Breast epithelium (tissue), 4 donors: ENCODE measurements at regions not wholly inside any gene's neighbourhood (a gene's known extent, or its start where the extent isn't known, plus 50 kb on each side); places are given as distances from the start of the nearest gene placed in this dataset.

Experiments used
- DNase-seq, 2 donors: peaks; one replicate each; pipeline ENCODE4 v3.0.0-alpha.2; 2019; ENCODE audit warnings: low spot score in 2 of 2
- H3K27ac ChIP-seq, 2 donors: fragments of 200-600 bp; sonication (generic) in 1 of 2; one replicate each; pipeline ENCODE4 v1.5.1; 2016 to 2019; ENCODE audit warnings: mild to moderate bottlenecking in 1 of 2
- H3K27me3 ChIP-seq, 2 donors: fragments of 200-600 bp; sonication (generic) in 1 of 2; one replicate each; pipeline versions ENCODE4 v1.5.1 to v1.6.0; 2017 to 2019; ENCODE audit warnings: control low read depth in 1 of 2, mild to moderate bottlenecking in 1 of 2
- H3K36me3 ChIP-seq: fragments of 200-600 bp; one replicate; pipeline ENCODE4 v1.5.1; 2019
- H3K4me1 ChIP-seq, 2 donors: fragments of 200-600 bp; sonication (generic); one replicate each; pipeline ENCODE4 v1.5.1; 2016 to 2019; ENCODE audit warnings: control low read depth in 1 of 2
- H3K4me3 ChIP-seq, 3 donors: fragments of 200-600 bp; sonication (generic); 1 replicate in 2 of 3; 2 replicates in 1 of 3; pipeline ENCODE4 v1.5.1; 2016 to 2019; ENCODE audit warnings: mild to moderate bottlenecking in 3 of 3, moderate library complexity in 2 of 3
- H3K9me3 ChIP-seq, 2 donors: fragments of 200-600 bp; sonication (generic) in 1 of 2; one replicate each; pipeline ENCODE4 v1.5.1; 2016 to 2019; ENCODE audit warnings: control low read depth in 1 of 2
- CTCF ChIP-seq, 3 donors: fragments of 450-650 bp; IDR thresholded peaks; one replicate each; pipeline ENCODE4 v1.5.1; 2016 to 2017; ENCODE audit warnings: antibody characterized with exemption in 3 of 3, mild to moderate bottlenecking in 3 of 3, moderate library complexity in 3 of 3
- POLR2A ChIP-seq: fragments of 450-650 bp; IDR thresholded peaks from one replicate; pipeline ENCODE4 v1.6.1; 2016; ENCODE audit warnings: antibody characterized with exemption, mild to moderate bottlenecking, moderate library complexity
- POLR2AphosphoS5 ChIP-seq, 3 donors: sonication (generic); formaldehyde crosslinking; IDR thresholded peaks; one replicate each; pipeline ENCODE4 v1.6.1; 2017; ENCODE audit warnings: antibody characterized with exemption in 3 of 3
- intact Hi-C: fragments of 100-400 bp; cut with DNase I; formaldehyde crosslinking; loops from one replicate; pipeline ENCODE4 v1.15.1; 2023; ENCODE audit warnings: low total_unique reads

DNA sequence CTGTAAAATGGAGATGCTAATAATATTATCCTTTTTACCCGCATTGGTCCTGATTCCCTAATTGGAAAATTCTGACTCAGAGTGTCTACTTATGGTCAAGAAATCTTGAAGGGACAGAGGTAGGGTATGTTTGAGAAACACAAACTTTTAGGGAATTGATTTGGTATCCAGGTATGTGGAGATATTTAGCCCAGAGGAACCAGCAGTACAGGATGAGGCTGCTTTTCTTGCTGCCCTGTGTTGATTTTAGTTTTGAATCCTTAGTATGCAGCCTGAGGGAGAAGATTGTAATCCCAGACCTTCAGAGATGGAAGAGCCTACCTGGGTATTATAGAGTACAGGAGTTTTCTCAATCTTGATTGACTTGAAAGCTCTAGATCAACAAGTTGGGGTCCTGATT, 569.1 kb downstream of the PDCD6IP start:
- DNase-seq: no peak
- no peak for TF ChIP-seq POLR2AphosphoS5 (IDR thresholded peaks at IDR 0.05)
- Histone ChIP-seq H3K4me1 (no peaks in the 10 kb centered on the region), H3K4me3 (no peak overlapping the region), H3K36me3 (no peaks in the 10 kb centered on the region), H3K27me3 (no peaks in the 10 kb centered on the region), H3K9me3 (no peaks in the 10 kb centered on the region), H3K27ac (no peak overlapping the region)
- intact Hi-C loops: no loop called here

GRCh38 chr3:34374521-34374920, 576.1 kb downstream of the PDCD6IP start:
- intact Hi-C loops: no loop called here
- DNase-seq: no peak
- Histone ChIP-seq H3K27me3 (no peaks in the 10 kb centered on the region), H3K9me3 (no peaks in the 10 kb centered on the region), H3K4me1 (no peaks in the 10 kb centered on the region), H3K27ac (no peak overlapping the region), H3K4me3 (no peak overlapping the region), H3K36me3 (no peaks in the 10 kb centered on the region)
- TF ChIP-seq CTCF (IDR thresholded peaks at IDR 0.05) (no peak), POLR2AphosphoS5 (IDR thresholded peaks at IDR 0.05) (no peak), POLR2A (no peak)

- TF ChIP-seq POLR2A: no peak
- TF ChIP-seq POLR2AphosphoS5 (IDR thresholded peaks at IDR 0.05): no peak
- no peak for TF ChIP-seq CTCF (IDR thresholded peaks at IDR 0.05)
- H3K9me3 ChIP-seq: no peaks in the 10 kb centered on the region
- intact Hi-C loops: no loop called here
Observed at GRCh38 chr3:34376691-34377090, 578.3 kb downstream of the PDCD6IP start.

GRCh38 chr3:34377961-34378360, 579.5 kb downstream of the PDCD6IP start:
- TF ChIP-seq POLR2AphosphoS5 (IDR thresholded peaks at IDR 0.05) (no peak), CTCF (IDR thresholded peaks at IDR 0.05) (no peak), POLR2A (no peak)
- Histone ChIP-seq H3K9me3 (no peaks in the 10 kb centered on the region), H3K4me3 (no peak overlapping the region), H3K27me3 (no peaks in the 10 kb centered on the region), H3K36me3 (no peaks in the 10 kb centered on the region), H3K4me1 (no peaks in the 10 kb centered on the region), H3K27ac (no peak overlapping the region)
- intact Hi-C loops: no loop called here
- no peak for DNase-seq

More at GRCh38 chr3:34376691-34377090, 578.3 kb downstream of the PDCD6IP start:
- no peak for DNase-seq
- no peaks in the 10 kb centered on the region for H3K4me1 ChIP-seq
- H3K27ac ChIP-seq: no peak overlapping the region
- H3K27me3 ChIP-seq: no peaks in the 10 kb centered on the region
- no peak overlapping the region for H3K4me3 ChIP-seq
- no peaks in the 10 kb centered on the region for H3K36me3 ChIP-seq

DNA sequence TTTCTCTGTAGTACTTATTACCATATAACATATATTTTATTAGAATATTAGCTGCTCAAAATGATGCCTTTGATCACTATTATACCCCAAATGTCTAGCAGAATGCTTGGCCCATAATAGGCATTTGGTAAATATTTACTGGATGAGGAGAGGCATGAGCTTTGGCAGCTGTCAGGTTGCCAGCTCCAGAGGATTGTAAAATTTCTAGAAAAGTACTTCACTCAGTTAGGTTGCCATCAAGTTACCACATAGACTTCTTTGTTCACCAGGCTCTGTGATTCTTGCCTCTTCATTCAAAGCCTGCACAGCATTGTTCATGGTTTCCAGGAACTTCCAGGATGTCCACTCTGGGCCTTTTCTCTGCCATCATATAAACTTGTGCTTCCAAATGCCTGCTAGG, 582.8 kb downstream of the PDCD6IP start:
- Histone ChIP-seq H3K4me3 (no peak overlapping the region), H3K4me1 (no peaks in the 10 kb centered on the region), H3K27ac (no peak overlapping the region), H3K27me3 (no peaks in the 10 kb centered on the region), H3K9me3 (peaks cover 0 to 5% of the 10 kb centered on the region in 2 donors), H3K36me3 (no peaks in the 10 kb centered on the region)
- intact Hi-C loops: no loop called here
- TF ChIP-seq POLR2A: no peak
- no peak for TF ChIP-seq POLR2AphosphoS5 (IDR thresholded peaks at IDR 0.05)
- no peak for TF ChIP-seq CTCF (IDR thresholded peaks at IDR 0.05)
- no peak for DNase-seq

DNA sequence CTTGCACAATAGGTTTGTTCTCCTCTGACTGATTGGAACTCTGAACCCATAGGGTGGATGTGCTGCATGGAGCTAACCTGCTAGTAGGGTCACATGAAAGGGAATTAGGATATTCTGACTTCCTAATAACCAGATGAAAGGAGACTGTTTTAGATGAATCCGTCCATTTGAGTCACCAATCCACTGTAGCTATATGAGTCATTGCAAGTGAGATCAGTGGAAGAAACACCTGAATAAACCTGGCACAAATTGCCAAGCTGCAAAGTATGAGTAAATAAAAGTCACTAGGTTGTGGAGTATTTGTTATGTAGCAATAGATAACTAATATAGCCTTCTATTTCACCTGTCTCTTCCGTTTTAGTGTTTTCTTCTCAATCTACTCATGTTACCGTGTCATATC, 584.4 kb downstream of the PDCD6IP start:
- Histone ChIP-seq H3K4me1 (no peaks in the 10 kb centered on the region), H3K9me3 (peaks cover 0 to 5% of the 10 kb centered on the region in 2 donors), H3K27ac (no peak overlapping the region), H3K4me3 (no peak overlapping the region), H3K27me3 (no peaks in the 10 kb centered on the region), H3K36me3 (no peaks in the 10 kb centered on the region)
- intact Hi-C loops: no loop called here
- no peak for DNase-seq
- TF ChIP-seq POLR2A: no peak
- TF ChIP-seq CTCF (IDR thresholded peaks at IDR 0.05): no peak
- no peak for TF ChIP-seq POLR2AphosphoS5 (IDR thresholded peaks at IDR 0.05)
